WTC11 (cell line): ENCODE measurements at regions not wholly inside any gene's neighbourhood (a gene's known extent, or its start where the extent isn't known, plus 50 kb on each side); places are given as distances from the start of the nearest gene placed in this dataset.

Experiments
- CREB1 ChIP-seq: sonication (generic); formaldehyde crosslinking; IDR thresholded peaks from 2 replicates; pipeline ENCODE4 v1.8.0; 2023; ENCODE audit warnings: mild to moderate bottlenecking, missing genetic modification reagents
- ESRRA ChIP-seq: sonication (generic); formaldehyde crosslinking; IDR thresholded peaks from 2 replicates; pipeline ENCODE4 v1.8.1; 2022; ENCODE audit warnings: mild to moderate bottlenecking, missing genetic modification reagents, borderline replicate concordance
- ETV6 ChIP-seq: sonication (generic); formaldehyde crosslinking; IDR thresholded peaks from 2 replicates; pipeline ENCODE4 v1.8.1; 2022; ENCODE audit warnings: mild to moderate bottlenecking, missing genetic modification reagents
- FOXJ3 ChIP-seq: sonication (generic); formaldehyde crosslinking; IDR thresholded peaks from 2 replicates; pipeline ENCODE4 v1.9.0; 2021; ENCODE audit warnings: missing genetic modification reagents, mild to moderate bottlenecking, borderline replicate concordance
- FOXK1 ChIP-seq: sonication (generic); formaldehyde crosslinking; IDR thresholded peaks from 2 replicates; pipeline ENCODE4 v1.8.0; 2022; ENCODE audit warnings: mild to moderate bottlenecking, moderate library complexity, missing genetic modification reagents
- NFYB ChIP-seq: sonication (generic); formaldehyde crosslinking; conservative IDR thresholded peaks from 2 replicates; pipeline ENCODE4 v1.8.0; 2022; ENCODE audit warnings: low read depth, missing genetic modification reagents
- TEAD1 ChIP-seq: sonication (generic); formaldehyde crosslinking; IDR thresholded peaks from 2 replicates; pipeline ENCODE4 v1.8.0; 2022; ENCODE audit warnings: mild to moderate bottlenecking, missing genetic modification reagents
- TF ChIP-seq, protein P1 (sequence below): fragments of 200-600 bp; IDR thresholded peaks from 2 replicates; pipeline ENCODE4 v1.8.0; 2022; ENCODE audit warnings: antibody characterized with exemption
- TF ChIP-seq, protein P2 (sequence below): sonication (generic); formaldehyde crosslinking; IDR thresholded peaks from 2 replicates; pipeline ENCODE4 v1.8.1; 2023; ENCODE audit warnings: mild to moderate bottlenecking, missing genetic modification reagents, moderate library complexity
- TF ChIP-seq, protein P3 (sequence below): sonication (generic); formaldehyde crosslinking; IDR thresholded peaks from 2 replicates; pipeline ENCODE4 v1.8.1; 2023; ENCODE audit warnings: mild to moderate bottlenecking, moderate library complexity, missing genetic modification reagents
- TF ChIP-seq, protein P4 (sequence below): sonication (generic); formaldehyde crosslinking; IDR thresholded peaks from 2 replicates; pipeline ENCODE4 v1.8.1; 2022; ENCODE audit warnings: mild to moderate bottlenecking, moderate library complexity, missing genetic modification reagents
- TF ChIP-seq, protein P5 (sequence below): sonication (generic); formaldehyde crosslinking; IDR thresholded peaks from 2 replicates; pipeline ENCODE4 v1.8.1; 2022; ENCODE audit warnings: low read depth, mild to moderate bottlenecking, moderate library complexity, missing genetic modification reagents, borderline replicate concordance
- TF ChIP-seq, protein P6 (sequence below): sonication (generic); formaldehyde crosslinking; IDR thresholded peaks from 2 replicates; pipeline ENCODE4 v1.8.0; 2022; ENCODE audit warnings: mild to moderate bottlenecking, missing genetic modification reagents

DNA sequence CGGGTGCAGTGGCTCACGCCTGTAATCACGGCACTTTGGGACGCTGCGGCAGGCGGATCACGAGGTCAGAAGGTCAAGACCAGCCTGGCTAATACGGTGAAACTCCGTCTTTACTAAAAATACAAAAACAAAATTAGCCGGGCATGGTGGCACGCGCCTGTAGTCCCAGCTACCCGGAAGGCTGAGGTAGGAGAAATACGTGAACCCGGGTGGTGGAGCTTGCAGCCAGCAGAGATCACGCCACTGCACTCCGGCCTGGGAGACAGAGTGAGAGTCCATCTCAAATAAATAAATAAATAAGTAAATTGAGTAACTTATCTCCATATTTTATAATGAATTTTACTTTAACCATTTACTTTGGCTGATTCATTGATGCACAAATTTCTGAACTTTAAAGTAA is 1913.3 kb downstream of the PCDH7 start:
- TF ChIP-seq, protein P1, sequence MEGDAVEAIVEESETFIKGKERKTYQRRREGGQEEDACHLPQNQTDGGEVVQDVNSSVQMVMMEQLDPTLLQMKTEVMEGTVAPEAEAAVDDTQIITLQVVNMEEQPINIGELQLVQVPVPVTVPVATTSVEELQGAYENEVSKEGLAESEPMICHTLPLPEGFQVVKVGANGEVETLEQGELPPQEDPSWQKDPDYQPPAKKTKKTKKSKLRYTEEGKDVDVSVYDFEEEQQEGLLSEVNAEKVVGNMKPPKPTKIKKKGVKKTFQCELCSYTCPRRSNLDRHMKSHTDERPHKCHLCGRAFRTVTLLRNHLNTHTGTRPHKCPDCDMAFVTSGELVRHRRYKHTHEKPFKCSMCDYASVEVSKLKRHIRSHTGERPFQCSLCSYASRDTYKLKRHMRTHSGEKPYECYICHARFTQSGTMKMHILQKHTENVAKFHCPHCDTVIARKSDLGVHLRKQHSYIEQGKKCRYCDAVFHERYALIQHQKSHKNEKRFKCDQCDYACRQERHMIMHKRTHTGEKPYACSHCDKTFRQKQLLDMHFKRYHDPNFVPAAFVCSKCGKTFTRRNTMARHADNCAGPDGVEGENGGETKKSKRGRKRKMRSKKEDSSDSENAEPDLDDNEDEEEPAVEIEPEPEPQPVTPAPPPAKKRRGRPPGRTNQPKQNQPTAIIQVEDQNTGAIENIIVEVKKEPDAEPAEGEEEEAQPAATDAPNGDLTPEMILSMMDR: no peak
- TF ChIP-seq, protein P2, sequence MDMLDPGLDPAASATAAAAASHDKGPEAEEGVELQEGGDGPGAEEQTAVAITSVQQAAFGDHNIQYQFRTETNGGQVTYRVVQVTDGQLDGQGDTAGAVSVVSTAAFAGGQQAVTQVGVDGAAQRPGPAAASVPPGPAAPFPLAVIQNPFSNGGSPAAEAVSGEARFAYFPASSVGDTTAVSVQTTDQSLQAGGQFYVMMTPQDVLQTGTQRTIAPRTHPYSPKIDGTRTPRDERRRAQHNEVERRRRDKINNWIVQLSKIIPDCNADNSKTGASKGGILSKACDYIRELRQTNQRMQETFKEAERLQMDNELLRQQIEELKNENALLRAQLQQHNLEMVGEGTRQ (CRISPR knock-in tag): no peak
- TF ChIP-seq ETV6: no peak
- TF ChIP-seq FOXK1: no peak
- TF ChIP-seq, protein P3, sequence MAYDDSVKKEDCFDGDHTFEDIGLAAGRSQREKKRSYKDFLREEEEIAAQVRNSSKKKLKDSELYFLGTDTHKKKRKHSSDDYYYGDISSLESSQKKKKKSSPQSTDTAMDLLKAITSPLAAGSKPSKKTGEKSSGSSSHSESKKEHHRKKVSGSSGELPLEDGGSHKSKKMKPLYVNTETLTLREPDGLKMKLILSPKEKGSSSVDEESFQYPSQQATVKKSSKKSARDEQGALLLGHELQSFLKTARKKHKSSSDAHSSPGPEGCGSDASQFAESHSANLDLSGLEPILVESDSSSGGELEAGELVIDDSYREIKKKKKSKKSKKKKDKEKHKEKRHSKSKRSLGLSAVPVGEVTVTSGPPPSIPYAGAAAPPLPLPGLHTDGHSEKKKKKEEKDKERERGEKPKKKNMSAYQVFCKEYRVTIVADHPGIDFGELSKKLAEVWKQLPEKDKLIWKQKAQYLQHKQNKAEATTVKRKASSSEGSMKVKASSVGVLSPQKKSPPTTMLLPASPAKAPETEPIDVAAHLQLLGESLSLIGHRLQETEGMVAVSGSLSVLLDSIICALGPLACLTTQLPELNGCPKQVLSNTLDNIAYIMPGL: no peak
- TF ChIP-seq ESRRA (CRISPR knock-in tag): no peak
- no peak for TF ChIP-seq CREB1
- TF ChIP-seq, protein P4, sequence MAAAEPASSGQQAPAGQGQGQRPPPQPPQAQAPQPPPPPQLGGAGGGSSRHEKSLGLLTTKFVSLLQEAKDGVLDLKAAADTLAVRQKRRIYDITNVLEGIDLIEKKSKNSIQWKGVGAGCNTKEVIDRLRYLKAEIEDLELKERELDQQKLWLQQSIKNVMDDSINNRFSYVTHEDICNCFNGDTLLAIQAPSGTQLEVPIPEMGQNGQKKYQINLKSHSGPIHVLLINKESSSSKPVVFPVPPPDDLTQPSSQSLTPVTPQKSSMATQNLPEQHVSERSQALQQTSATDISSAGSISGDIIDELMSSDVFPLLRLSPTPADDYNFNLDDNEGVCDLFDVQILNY (CRISPR knock-in tag): no peak
- no peak for TF ChIP-seq NFYB
- TF ChIP-seq, protein P5, sequence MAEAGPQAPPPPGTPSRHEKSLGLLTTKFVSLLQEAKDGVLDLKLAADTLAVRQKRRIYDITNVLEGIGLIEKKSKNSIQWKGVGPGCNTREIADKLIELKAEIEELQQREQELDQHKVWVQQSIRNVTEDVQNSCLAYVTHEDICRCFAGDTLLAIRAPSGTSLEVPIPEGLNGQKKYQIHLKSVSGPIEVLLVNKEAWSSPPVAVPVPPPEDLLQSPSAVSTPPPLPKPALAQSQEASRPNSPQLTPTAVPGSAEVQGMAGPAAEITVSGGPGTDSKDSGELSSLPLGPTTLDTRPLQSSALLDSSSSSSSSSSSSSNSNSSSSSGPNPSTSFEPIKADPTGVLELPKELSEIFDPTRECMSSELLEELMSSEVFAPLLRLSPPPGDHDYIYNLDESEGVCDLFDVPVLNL: no peak
- TF ChIP-seq TEAD1 (CRISPR knock-in tag): no peak
- TF ChIP-seq FOXJ3 (CRISPR knock-in tag): no peak
- TF ChIP-seq, protein P6, sequence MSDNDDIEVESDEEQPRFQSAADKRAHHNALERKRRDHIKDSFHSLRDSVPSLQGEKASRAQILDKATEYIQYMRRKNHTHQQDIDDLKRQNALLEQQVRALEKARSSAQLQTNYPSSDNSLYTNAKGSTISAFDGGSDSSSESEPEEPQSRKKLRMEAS (CRISPR knock-in tag): no peak
